HG03108 (cell line): ENCODE measurements at regions not wholly inside any gene's neighbourhood (a gene's known extent, or its start where the extent isn't known, plus 50 kb on each side); places are given as distances from the start of the nearest gene placed in this dataset.
"Not testable (repeated sequence)": the region's sequence is repeated elsewhere in the genome, so short reads cannot be mapped to it uniquely, and the experiment has no call there.

Source experiments
- ATAC-seq: cut with Tn5 transposase; IDR thresholded peaks from one replicate; pipeline ENCODE4 v1.9.1; 2021; ENCODE audit warnings: moderate library complexity; ENCODE audit not compliant: unreplicated experiment

DNA sequence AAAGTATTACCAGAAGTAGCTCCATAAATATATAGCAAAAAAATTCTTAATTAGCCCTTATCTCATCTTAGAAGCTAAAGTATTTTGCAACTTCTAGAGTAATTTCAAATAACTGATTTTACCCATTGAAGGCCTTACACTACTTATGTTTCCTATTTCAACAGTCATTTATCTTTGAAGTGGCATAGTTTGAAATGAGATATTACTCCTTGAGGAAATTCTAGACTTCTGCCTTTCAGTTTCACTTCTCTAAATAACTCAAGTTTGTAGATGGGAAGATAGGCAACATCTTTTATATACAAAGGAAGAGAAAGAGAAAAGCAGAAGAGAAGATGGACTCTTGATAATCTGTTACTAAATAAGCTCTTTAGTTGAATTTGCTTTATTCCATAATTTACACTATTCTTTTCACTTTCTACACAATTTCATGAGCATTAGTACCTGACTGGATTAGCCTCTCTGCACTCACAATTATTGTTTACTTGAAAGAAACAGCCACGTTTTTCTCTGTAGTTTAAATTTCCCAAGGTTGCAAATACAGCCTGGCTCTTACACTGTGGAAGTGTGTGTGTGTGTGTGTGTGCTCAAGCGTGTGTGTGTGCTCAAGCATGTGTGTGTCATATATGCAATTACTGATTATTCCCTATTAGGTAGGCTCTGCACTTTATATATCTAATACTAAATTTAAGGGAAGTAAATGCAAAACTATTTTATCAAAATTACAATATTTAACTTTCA, 60.6 kb upstream of the EMB start:
- ATAC-seq = peak; percentile 100

GRCh38 chr5:50513028-50513457, 72.0 kb upstream of the EMB start:
- ATAC-seq = not testable (repeated sequence)

GRCh38 chr5:50521060-50521459, 80.0 kb upstream of the EMB start:
- not testable (repeated sequence) for ATAC-seq

DNA sequence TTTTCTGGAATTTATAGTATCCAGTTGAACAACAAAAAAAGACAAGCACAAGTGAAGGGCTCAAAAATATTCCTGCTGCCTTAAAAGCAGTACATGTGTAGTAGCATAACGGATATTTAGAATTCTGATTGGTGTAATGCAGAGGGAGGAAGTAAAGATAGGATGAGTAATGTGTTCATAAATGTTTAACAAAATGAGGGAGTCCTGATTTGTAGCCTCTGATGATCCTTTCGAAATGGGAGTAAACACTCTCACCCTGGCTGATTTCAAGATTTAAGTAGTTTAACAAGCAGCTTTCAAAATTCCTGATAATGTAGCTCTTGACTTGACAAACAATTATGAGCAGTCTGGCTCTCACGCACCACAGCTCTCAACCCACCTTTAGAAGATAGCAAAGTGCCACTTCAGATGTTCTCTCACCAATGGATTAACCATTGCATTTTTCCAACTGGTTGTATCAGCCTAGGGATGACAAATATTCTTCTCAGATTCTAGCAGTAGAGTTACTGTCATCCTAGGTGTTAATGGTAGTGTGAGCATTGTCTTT, 86.5 kb upstream of the EMB start:
- not testable (repeated sequence) for ATAC-seq

DNA sequence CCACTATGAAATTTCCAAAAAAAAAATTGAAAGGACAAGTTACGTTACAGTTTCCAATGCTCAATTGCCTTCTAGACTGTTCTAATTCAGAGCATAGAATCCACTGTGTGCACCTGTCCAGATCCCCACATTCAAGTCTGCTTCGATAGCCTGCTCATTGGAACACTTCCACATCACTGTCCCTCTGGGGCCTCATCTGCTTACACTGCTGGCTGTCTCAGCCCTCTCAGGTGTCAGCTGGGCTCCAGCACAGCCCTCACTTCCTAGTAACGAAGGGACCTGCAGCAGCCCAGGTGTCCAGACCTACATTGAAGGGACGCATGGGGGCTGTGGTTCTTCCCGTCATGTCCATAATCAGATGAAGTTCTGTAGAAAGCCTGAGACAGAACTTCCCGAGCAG, 94.3 kb upstream of the EMB start:
- ATAC-seq = no peak

- not testable (repeated sequence) for ATAC-seq
Observed at GRCh38 chr5:50537534-50537933, 96.4 kb upstream of the EMB start.

- ATAC-seq = peak; percentile 79
Observed at GRCh38 chr5:50547303-50547702, 106.2 kb upstream of the EMB start.

DNA sequence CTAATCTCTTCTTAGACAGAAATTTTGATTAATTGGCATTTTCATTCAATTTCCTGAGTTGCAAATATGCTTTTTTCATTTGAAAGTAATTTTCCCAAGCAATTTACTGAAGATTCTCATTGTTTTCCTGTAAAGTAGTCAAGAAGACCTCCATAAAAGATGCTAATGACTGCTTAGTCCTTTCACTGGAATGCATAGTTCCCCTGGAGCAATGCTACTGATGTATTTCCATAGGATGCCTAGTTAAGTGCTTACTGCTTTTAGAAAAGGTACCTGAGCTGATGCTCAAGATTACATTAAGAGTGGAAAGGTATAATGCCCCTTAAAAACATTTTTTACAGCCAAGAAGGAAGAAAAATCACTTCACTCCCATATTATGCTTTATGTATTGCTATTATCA, 109.2 kb upstream of the EMB start:
- ATAC-seq = no peak

DNA sequence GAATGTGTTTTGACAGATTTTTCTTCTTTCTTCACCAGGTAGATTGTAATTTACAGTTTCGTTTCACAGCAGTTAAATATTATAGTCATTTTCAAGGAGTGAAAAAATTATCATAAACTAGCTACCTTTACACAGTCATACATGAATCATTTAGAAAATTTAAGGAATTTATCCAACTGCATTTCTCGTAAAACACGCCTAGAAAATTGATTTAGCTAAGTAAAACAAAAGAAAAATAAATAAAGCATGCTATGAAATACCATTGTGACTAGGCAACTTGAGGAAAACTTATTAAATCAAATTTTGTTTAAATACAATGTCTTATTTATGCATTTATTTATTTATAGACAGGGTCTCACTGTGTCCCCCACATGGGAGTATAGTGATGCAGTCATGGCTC, 109.9 kb upstream of the EMB start:
- ATAC-seq = no peak

DNA sequence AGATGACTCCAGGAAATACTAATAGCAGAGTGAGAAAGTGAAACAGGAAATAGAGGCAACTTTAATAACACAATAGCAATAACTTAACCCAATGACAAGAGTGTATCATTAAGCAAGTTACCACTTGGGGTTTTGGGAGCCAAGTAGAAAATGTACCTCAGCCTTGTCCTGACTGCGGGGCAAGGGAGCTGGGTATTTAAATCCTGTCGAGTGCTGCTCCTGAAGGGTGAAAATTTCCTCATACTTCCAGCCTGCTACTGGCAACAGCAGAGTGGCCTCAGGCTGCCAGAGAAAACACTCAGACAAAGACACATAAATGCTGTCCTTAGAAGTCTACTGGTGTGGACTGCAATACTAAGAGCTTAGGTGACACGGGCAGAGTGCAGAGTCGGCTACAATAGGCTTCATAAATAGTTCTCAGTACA, 112.5 kb upstream of the EMB start:
- ATAC-seq = no peak

DNA sequence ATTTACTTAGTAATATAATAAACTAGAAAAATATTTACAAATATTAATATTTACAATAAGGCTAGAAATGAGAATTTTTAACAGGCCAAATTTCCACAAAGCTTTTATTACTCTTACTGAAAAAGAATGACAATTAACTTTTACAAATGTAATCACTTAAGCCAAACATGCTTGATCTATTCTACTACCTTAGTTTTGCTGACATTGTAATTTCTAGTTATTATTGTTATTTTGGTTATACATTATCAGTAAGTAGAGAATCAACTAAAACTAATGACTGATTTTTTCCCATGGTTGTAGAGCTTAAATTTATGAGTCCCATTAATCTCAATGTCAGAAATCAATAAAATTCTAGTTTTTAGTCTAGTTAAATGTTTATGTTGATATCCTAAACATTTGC, 107.8 kb upstream of the PARP8 start:
- ATAC-seq = not testable (repeated sequence)

DNA sequence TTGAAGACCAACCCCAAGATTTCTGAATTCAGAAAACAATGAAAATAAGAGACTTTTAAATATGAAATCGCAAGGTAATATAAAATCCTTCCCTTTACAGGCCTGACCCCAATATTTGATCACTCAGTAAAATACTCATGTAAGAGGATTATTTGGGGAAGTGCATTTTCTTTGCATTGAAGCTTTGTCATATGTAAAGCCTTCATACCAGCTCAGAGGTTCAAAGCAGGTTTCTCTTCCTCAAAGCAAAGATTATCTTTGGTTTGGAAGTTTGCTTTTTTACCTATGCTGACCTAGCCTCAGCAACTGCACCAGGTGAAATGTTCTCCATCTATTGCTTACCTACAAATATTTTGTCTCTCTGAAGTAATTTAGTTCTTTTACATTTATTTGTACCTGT, 106.5 kb upstream of the PARP8 start:
- ATAC-seq = no peak

GRCh38 chr5:50562694-50563093, 103.7 kb upstream of the PARP8 start:
- ATAC-seq = no peak

GRCh38 chr5:50564079-50564478, 102.4 kb upstream of the PARP8 start:
- ATAC-seq = peak; percentile 77

- ATAC-seq = no peak
Observed at GRCh38 chr5:50564558-50564957, 101.9 kb upstream of the PARP8 start.

GRCh38 chr5:50574121-50574520, 92.3 kb upstream of the PARP8 start:
- no peak for ATAC-seq

DNA sequence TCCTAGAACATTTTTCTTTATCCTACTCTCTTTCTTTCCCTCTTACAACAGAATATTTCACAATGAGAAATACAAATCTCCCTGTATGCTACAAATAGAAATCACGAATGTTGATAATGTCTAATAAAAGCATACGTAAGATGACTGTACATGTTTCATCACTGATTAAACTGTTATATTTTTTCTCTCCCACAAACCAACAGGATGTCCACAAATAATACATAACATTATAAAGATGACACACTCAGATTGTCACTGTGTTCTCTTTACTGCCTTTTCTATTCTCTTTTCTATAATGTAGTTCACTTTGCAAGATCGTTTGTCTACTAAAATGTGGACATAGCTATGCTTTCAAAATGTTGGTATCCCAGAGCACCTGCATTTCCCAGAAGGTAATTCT, 90.7 kb upstream of the PARP8 start:
- ATAC-seq = no peak

DNA sequence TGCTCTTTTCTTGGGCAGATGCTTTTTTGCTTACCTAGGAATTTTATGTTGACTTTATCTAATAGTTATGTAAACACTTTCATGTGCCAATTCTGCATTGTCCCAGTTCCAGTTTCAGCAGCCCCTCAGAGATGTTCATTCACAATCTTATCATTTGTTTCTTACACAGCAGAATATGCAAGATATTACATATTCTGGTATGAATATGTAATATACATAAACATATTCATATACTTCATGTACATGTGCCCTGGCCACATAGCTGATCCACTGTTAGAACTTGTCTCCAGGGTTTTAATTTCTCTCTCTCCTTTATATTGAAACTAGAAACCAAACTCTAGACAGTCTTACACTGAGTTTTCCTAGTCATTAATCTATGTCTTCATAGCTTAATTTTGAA, 90.2 kb upstream of the PARP8 start:
- no peak for ATAC-seq

DNA sequence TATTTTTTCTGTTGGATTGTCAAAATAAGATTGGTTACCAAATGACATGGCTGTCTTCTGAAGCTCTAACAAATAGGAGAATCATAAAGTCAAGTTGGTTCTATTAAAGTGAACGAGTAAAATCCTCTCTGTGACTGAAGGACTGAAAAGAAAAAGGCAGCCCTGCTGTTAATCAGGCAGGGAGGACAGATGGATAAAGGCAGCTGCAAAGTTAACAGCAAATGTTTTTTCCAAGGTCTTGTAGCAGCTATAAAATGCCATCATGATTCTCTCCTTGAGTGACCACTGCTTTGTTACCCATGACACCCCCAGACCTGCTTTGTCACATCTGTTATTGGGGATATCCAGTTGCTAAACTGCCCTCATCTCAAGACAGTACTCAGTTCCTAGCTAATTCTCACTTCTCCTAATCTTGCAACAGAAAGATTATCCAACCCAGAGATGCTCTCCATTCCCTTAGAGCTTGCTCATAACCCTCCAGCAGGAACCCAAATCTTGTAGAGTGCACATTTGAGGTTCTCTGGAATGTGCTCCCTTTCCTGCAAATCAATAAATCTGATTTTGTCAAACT, 89.7 kb upstream of the PARP8 start:
- no peak for ATAC-seq

DNA sequence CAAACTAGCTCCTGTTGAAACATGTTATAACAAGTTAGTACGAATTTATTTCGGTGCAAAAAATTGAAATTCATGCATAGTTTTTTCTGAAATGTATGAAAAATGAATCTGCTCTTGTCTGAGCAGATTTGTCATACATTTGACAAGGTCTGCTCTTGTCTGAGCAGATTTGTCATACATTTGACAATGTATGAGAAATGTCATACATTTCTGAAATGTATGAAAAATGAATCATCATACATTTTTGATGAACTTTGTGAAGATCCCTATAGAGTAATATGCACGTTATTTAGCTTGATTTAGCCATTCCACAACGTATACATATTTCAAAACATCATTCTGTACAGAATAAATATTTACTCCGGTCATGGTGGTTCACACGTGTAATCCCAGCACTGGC, 85.9 kb upstream of the PARP8 start:
- no peak for ATAC-seq

GRCh38 chr5:50581845-50582244, 84.6 kb upstream of the PARP8 start:
- ATAC-seq = not testable (repeated sequence)

- ATAC-seq = no peak
Observed at GRCh38 chr5:50582699-50583098, 83.7 kb upstream of the PARP8 start.
